Astrocyte (in vitro differentiated cells and primary cell): ENCODE measurements at regions not wholly inside any gene's neighbourhood (a gene's known extent, or its start where the extent isn't known, plus 50 kb on each side); places are given as distances from the start of the nearest gene placed in this dataset.
A peak's percentile ranks its signal among the peaks of the same experiment; 100 is the strongest.

ENCODE experiments used
- DNase-seq: peaks from one replicate; pipeline ENCODE4 v3.0.0-alpha.2; 2010; ENCODE audit warnings: low read depth
- FAIRE-seq: peaks from 2 replicates; lab custom pipeline; 2011; peaks lifted over from hg19 to GRCh38; lab: Jason Lieb, UNC
- H2AFZ ChIP-seq: 2 replicates; pipeline ENCODE4 v1.6.0; 2012; ENCODE audit warnings: low read depth, low read length, inconsistent platforms
- H3K27ac ChIP-seq: 2 replicates; pipeline ENCODE4 v1.5.1; 2011; ENCODE audit warnings: low read depth, low read length, inconsistent platforms
- H3K27me3 ChIP-seq: 2 replicates; pipeline ENCODE4 v1.6.0; 2011; ENCODE audit warnings: low read length, inconsistent platforms; ENCODE audit not compliant: insufficient read depth
- H3K36me3 ChIP-seq: 2 replicates; pipeline ENCODE4 v1.5.1; 2011; ENCODE audit warnings: low read length, inconsistent platforms; ENCODE audit not compliant: insufficient read depth
- H3K4me1 ChIP-seq: 2 replicates; pipeline ENCODE4 v1.5.1; 2011; ENCODE audit warnings: low read length, inconsistent platforms; ENCODE audit not compliant: insufficient read depth
- H3K4me2 ChIP-seq: 2 replicates; pipeline ENCODE4 v1.6.0; 2012; ENCODE audit warnings: low read length, inconsistent platforms
- H3K4me3 ChIP-seq: 2 replicates; pipeline ENCODE4 v1.5.1; 2011; ENCODE audit warnings: low read depth, mild to moderate bottlenecking, low read length, inconsistent platforms; ENCODE audit not compliant: insufficient read depth
- H3K79me2 ChIP-seq: 2 replicates; pipeline ENCODE4 v1.6.0; 2012; ENCODE audit warnings: mild to moderate bottlenecking, low read length, inconsistent platforms; ENCODE audit not compliant: insufficient read depth
- H3K9ac ChIP-seq: 2 replicates; pipeline ENCODE4 v1.6.0; 2012; ENCODE audit warnings: mild to moderate bottlenecking, low read length, inconsistent platforms
- H3K9me3 ChIP-seq: 2 replicates; pipeline ENCODE4 v1.5.1; 2012; ENCODE audit warnings: low read depth, mild to moderate bottlenecking, low read length, inconsistent platforms; ENCODE audit not compliant: insufficient read depth
- H4K20me1 ChIP-seq: 2 replicates; pipeline ENCODE4 v1.6.0; 2012; ENCODE audit warnings: low read length, inconsistent platforms; ENCODE audit not compliant: insufficient read depth
- H3K27ac Mint-ChIP-seq: one replicate; pipeline ENCODE4 v1.8.0; 2021; ENCODE audit warnings: mild to moderate bottlenecking, mixed read lengths; ENCODE audit not compliant: unreplicated experiment
- H3K27me3 Mint-ChIP-seq: one replicate; pipeline ENCODE4 v1.8.0; 2021; ENCODE audit warnings: low read depth, mixed read lengths; ENCODE audit not compliant: unreplicated experiment
- H3K36me3 Mint-ChIP-seq: one replicate; pipeline ENCODE4 v1.8.0; 2021; ENCODE audit warnings: low read depth, mixed read lengths; ENCODE audit not compliant: unreplicated experiment
- H3K4me1 Mint-ChIP-seq: one replicate; pipeline ENCODE4 v1.8.0; 2021; ENCODE audit warnings: low read depth, mixed read lengths; ENCODE audit not compliant: unreplicated experiment
- H3K4me3 Mint-ChIP-seq: one replicate; pipeline ENCODE4 v1.8.0; 2021; ENCODE audit warnings: mild to moderate bottlenecking, moderate library complexity, mixed read lengths; ENCODE audit not compliant: unreplicated experiment
- H3K9me3 Mint-ChIP-seq: one replicate; pipeline ENCODE4 v1.8.0; 2021; ENCODE audit warnings: mild to moderate bottlenecking, mixed read lengths; ENCODE audit not compliant: unreplicated experiment
- CTCF ChIP-seq: IDR thresholded peaks from 2 replicates; pipeline ENCODE4 v1.5.1; 2011; ENCODE audit warnings: low read depth, mild to moderate bottlenecking, inconsistent platforms, low read length, moderate library complexity; ENCODE audit not compliant: insufficient read depth
- EZH2 ChIP-seq: IDR thresholded peaks from 2 replicates; pipeline ENCODE4 v1.6.1; 2012; ENCODE audit warnings: mild to moderate bottlenecking, low read length, inconsistent platforms; ENCODE audit not compliant: insufficient read depth

GRCh38 chr5:143559586-143560109 lies 156.2 kb upstream of the NR3C1 start:
- Histone ChIP-seq H3K4me3 (no peak overlapping the region), H4K20me1 (no peaks in the 10 kb centered on the region), H3K27me3 (no peaks in the 10 kb centered on the region), H2AFZ (no peak overlapping the region), H3K27ac (no peak overlapping the region), H3K36me3 (no peaks in the 10 kb centered on the region), H3K79me2 (no peaks in the 10 kb centered on the region), H3K4me2 (no peak overlapping the region), H3K9me3 (no peaks in the 10 kb centered on the region), H3K4me1 (peaks cover 25% of the 10 kb centered on the region), H3K9ac (no peak overlapping the region)
- Mint-ChIP-seq H3K4me3 (no peak overlapping the region), H3K27ac (no peak overlapping the region), H3K27me3 (no peaks in the 10 kb centered on the region), H3K36me3 (no peaks in the 10 kb centered on the region), H3K4me1 (peaks cover 10% of the 10 kb centered on the region), H3K9me3 (peaks cover 1% of the 10 kb centered on the region)
- no peak for FAIRE-seq
- DNase-seq, result no peak
- TF ChIP-seq EZH2, result no peak
- no peak for TF ChIP-seq CTCF

GRCh38 chr5:143558048-143558447 lies 154.6 kb upstream of the NR3C1 start:
- no peaks in the 10 kb centered on the region for H3K9me3 ChIP-seq
- Mint-ChIP-seq H3K36me3 (no peaks in the 10 kb centered on the region), H3K4me1 (peaks cover 10% of the 10 kb centered on the region), H3K9me3 (peaks cover 1% of the 10 kb centered on the region), H3K27me3 (no peaks in the 10 kb centered on the region), H3K27ac (no peak overlapping the region), H3K4me3 (no peak overlapping the region)
- H3K4me1 ChIP-seq, result peaks cover 28% of the 10 kb centered on the region
- no peak for DNase-seq
- no peak for TF ChIP-seq CTCF
- no peak for TF ChIP-seq EZH2
- H3K36me3 ChIP-seq, result no peaks in the 10 kb centered on the region
- no peak for FAIRE-seq
- H2AFZ ChIP-seq, result no peak overlapping the region
- no peak overlapping the region for H3K4me3 ChIP-seq
- H4K20me1 ChIP-seq, result no peaks in the 10 kb centered on the region
- H3K79me2 ChIP-seq, result no peaks in the 10 kb centered on the region
- no peak overlapping the region for H3K4me2 ChIP-seq
- H3K9ac ChIP-seq, result no peak overlapping the region
- H3K27me3 ChIP-seq, result no peaks in the 10 kb centered on the region
- no peak overlapping the region for H3K27ac ChIP-seq

- no peaks in the 10 kb centered on the region for H3K27me3 Mint-ChIP-seq
- peak overlapping the region; percentile 6 for H2AFZ ChIP-seq
- no peak overlapping the region for H3K4me3 Mint-ChIP-seq
- H3K4me2 ChIP-seq, result peak overlapping the region; percentile 12
- H3K9me3 Mint-ChIP-seq, result peaks cover 1% of the 10 kb centered on the region
- no peaks in the 10 kb centered on the region for H3K9me3 ChIP-seq
- DNase-seq (peak; percentile 92), FAIRE-seq (peak; percentile 49)
- peak overlapping the region; percentile 38 for H3K27ac ChIP-seq
- no peaks in the 10 kb centered on the region for H3K36me3 Mint-ChIP-seq
- H3K27ac Mint-ChIP-seq, result no peak overlapping the region
- H3K36me3 ChIP-seq, result no peaks in the 10 kb centered on the region
- no peaks in the 10 kb centered on the region for H3K79me2 ChIP-seq
- H3K4me3 ChIP-seq, result no peak overlapping the region
- H3K9ac ChIP-seq, result no peak overlapping the region
- H3K27me3 ChIP-seq, result no peaks in the 10 kb centered on the region
- H3K4me1 ChIP-seq, result peaks cover 24% of the 10 kb centered on the region
- no peak for TF ChIP-seq CTCF
- TF ChIP-seq EZH2, result no peak
- no peaks in the 10 kb centered on the region for H4K20me1 ChIP-seq
- H3K4me1 Mint-ChIP-seq, result peaks cover 6% of the 10 kb centered on the region
Observed at GRCh38 chr5:143557061-143557818, 153.8 kb upstream of the NR3C1 start.
